ENCODE measurements at regions not wholly inside any gene's neighbourhood (a gene's known extent, or its start where the extent isn't known, plus 50 kb on each side); places are given as distances from the start of the nearest gene placed in this dataset.

- H3K4me3 Mint-ChIP-seq (ENCODE audit: unreplicated experiment): no peak overlapping the region
- BruUV-seq (replicated peaks): no TSS peak
- no peaks in the 10 kb centered on the region for H3K9me3 Mint-ChIP-seq (ENCODE audit: unreplicated experiment)
- Histone ChIP-seq H3K4me3 (ENCODE audit: low read depth, low read length) (no peak overlapping the region), H3K9me3 (no peaks in the 10 kb centered on the region), H3K36me3 (ENCODE audit: control insufficient read depth, insufficient read depth, low read length) (no peaks in the 10 kb centered on the region), H3K27me3 (replicated peaks; ENCODE audit: control insufficient read depth, insufficient read depth, low read length) (no peaks in the 10 kb centered on the region), H3K4me1 (no peaks in the 10 kb centered on the region)
- POLR2A ChIA-PET: no interaction called here
- H3K27me3 Mint-ChIP-seq (ENCODE audit: insufficient read depth, unreplicated experiment): no peaks in the 10 kb centered on the region
- no peak for TF ChIP-seq CTCF (IDR thresholded peaks at IDR 0.05; ENCODE audit: insufficient read depth in 1 of 2, low read depth in 1 of 2, low read length in 1 of 2, severe bottlenecking in 1 of 2, unreplicated experiment in 1 of 2)
- no peaks in the 10 kb centered on the region for H3K36me3 Mint-ChIP-seq (ENCODE audit: insufficient read depth, unreplicated experiment)
- H3K27ac Mint-ChIP-seq (ENCODE audit: unreplicated experiment): no peak overlapping the region
- CTCF ChIA-PET: no interaction called here
- H3K4me1 Mint-ChIP-seq (ENCODE audit: low read depth, unreplicated experiment): no peaks in the 10 kb centered on the region
- no peak for DNase-seq
- intact Hi-C loops (cut with micrococcal nuclease; ENCODE audit: unreplicated experiment): loop anchor here (5.0 kb wide), 1 partner anchor 90 kb away; no protein-coding TSS in a partner anchor
Measured at GRCh38 chr10:4677296-4678021, 148.5 kb upstream of the AKR1E2 start.

- CTCF ChIA-PET: no interaction called here
- DNase-seq: no peak
- Histone ChIP-seq H3K4me3 (ENCODE audit: low read depth, low read length) (no peak overlapping the region), H3K9me3 (no peaks in the 10 kb centered on the region), H3K4me1 (no peaks in the 10 kb centered on the region), H3K27me3 (replicated peaks; ENCODE audit: control insufficient read depth, insufficient read depth, low read length) (no peaks in the 10 kb centered on the region), H3K36me3 (ENCODE audit: control insufficient read depth, insufficient read depth, low read length) (no peaks in the 10 kb centered on the region)
- H3K4me1 Mint-ChIP-seq (ENCODE audit: low read depth, unreplicated experiment): no peaks in the 10 kb centered on the region
- H3K36me3 Mint-ChIP-seq (ENCODE audit: insufficient read depth, unreplicated experiment): no peaks in the 10 kb centered on the region
- POLR2A ChIA-PET: no interaction called here
- H3K9me3 Mint-ChIP-seq (ENCODE audit: unreplicated experiment): no peaks in the 10 kb centered on the region
- no peak for TF ChIP-seq CTCF (IDR thresholded peaks at IDR 0.05; ENCODE audit: insufficient read depth in 1 of 2, low read depth in 1 of 2, low read length in 1 of 2, severe bottlenecking in 1 of 2, unreplicated experiment in 1 of 2)
- no peak overlapping the region for H3K4me3 Mint-ChIP-seq (ENCODE audit: unreplicated experiment)
- H3K27me3 Mint-ChIP-seq (ENCODE audit: insufficient read depth, unreplicated experiment): no peaks in the 10 kb centered on the region
- H3K27ac Mint-ChIP-seq (ENCODE audit: unreplicated experiment): no peak overlapping the region
- intact Hi-C loops (cut with micrococcal nuclease; ENCODE audit: unreplicated experiment): loop anchor here (5.0 kb wide), 1 partner anchor 91 kb away; no protein-coding TSS in a partner anchor
- no TSS peak for BruUV-seq (replicated peaks)
Measured at GRCh38 chr10:4676566-4676965, 149.4 kb upstream of the AKR1E2 start.

- Histone ChIP-seq H3K9me3 (no peaks in the 10 kb centered on the region), H3K4me3 (ENCODE audit: low read depth, low read length) (no peak overlapping the region), H3K27me3 (replicated peaks; ENCODE audit: control insufficient read depth, insufficient read depth, low read length) (no peaks in the 10 kb centered on the region), H3K36me3 (ENCODE audit: control insufficient read depth, insufficient read depth, low read length) (no peaks in the 10 kb centered on the region), H3K4me1 (no peaks in the 10 kb centered on the region)
- H3K27me3 Mint-ChIP-seq (ENCODE audit: insufficient read depth, unreplicated experiment): no peaks in the 10 kb centered on the region
- CTCF ChIA-PET: no interaction called here
- H3K4me1 Mint-ChIP-seq (ENCODE audit: low read depth, unreplicated experiment): no peaks in the 10 kb centered on the region
- H3K36me3 Mint-ChIP-seq (ENCODE audit: insufficient read depth, unreplicated experiment): no peaks in the 10 kb centered on the region
- intact Hi-C loops (cut with micrococcal nuclease; ENCODE audit: unreplicated experiment): loop anchor here (5.0 kb wide), 1 partner anchor 91 kb away; no protein-coding TSS in a partner anchor
- POLR2A ChIA-PET: no interaction called here
- no peak overlapping the region for H3K27ac Mint-ChIP-seq (ENCODE audit: unreplicated experiment)
- BruUV-seq (replicated peaks): no TSS peak
- TF ChIP-seq CTCF (IDR thresholded peaks at IDR 0.05; ENCODE audit: insufficient read depth in 1 of 2, low read depth in 1 of 2, low read length in 1 of 2, severe bottlenecking in 1 of 2, unreplicated experiment in 1 of 2): no peak
- DNase-seq: no peak
- no peak overlapping the region for H3K4me3 Mint-ChIP-seq (ENCODE audit: unreplicated experiment)
- no peaks in the 10 kb centered on the region for H3K9me3 Mint-ChIP-seq (ENCODE audit: unreplicated experiment)
Measured at GRCh38 chr10:4675808-4676207, 150.2 kb upstream of the AKR1E2 start.
